Adrenal gland (tissue), 5 donors: ENCODE measurements at regions not wholly inside any gene's neighbourhood (a gene's known extent, or its start where the extent isn't known, plus 50 kb on each side); places are given as distances from the start of the nearest gene placed in this dataset.

Experiments used
- POLR2A ChIP-seq, 2 donors: fragments of 450-650 bp; IDR thresholded peaks; one replicate each; pipeline ENCODE4 v1.6.1; 2017; ENCODE audit warnings: antibody characterized with exemption in 2 of 2, mild to moderate bottlenecking in 2 of 2, moderate library complexity in 1 of 2
- TF ChIP-seq, protein P1 (sequence below), 6 experiments: fragments of 450-650 bp in 4 of 6; fragments of 200-600 bp in 2 of 6; sonication (generic) in 1 of 6; IDR thresholded peaks; 1 replicate in 5 of 6; 2 replicates in 1 of 6; pipeline versions ENCODE4 v1.5.1 to v1.8.0; 2016 to 2021; ENCODE audit warnings: antibody characterized with exemption in 6 of 6, mild to moderate bottlenecking in 2 of 6, moderate library complexity in 1 of 6
- donor health status: DM: no; HTN: no; CAD: no.

DNA sequence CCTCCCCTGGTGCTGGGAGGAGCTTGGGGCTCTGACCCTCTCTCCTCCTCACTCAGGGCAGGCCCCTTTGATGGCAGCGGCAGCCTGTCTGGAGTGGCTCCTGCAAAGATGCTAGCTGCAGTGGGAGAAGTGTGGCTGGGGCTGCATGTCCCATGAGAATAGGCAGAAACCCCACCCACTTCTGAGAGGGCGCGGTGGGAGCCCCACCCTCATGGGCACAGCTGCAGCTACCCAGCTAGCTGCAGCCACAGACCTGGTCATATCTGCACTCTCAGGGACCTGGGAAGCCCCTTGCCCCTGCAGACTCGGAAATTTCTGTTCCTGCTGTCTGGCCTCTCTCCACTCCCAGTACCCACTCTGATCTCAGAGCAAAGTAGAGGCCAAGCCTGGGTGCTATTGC lies 72.2 kb upstream of the BRD7 start:
- TF ChIP-seq, protein P1, sequence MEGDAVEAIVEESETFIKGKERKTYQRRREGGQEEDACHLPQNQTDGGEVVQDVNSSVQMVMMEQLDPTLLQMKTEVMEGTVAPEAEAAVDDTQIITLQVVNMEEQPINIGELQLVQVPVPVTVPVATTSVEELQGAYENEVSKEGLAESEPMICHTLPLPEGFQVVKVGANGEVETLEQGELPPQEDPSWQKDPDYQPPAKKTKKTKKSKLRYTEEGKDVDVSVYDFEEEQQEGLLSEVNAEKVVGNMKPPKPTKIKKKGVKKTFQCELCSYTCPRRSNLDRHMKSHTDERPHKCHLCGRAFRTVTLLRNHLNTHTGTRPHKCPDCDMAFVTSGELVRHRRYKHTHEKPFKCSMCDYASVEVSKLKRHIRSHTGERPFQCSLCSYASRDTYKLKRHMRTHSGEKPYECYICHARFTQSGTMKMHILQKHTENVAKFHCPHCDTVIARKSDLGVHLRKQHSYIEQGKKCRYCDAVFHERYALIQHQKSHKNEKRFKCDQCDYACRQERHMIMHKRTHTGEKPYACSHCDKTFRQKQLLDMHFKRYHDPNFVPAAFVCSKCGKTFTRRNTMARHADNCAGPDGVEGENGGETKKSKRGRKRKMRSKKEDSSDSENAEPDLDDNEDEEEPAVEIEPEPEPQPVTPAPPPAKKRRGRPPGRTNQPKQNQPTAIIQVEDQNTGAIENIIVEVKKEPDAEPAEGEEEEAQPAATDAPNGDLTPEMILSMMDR (IDR thresholded peaks at IDR 0.05), result no peak
- TF ChIP-seq POLR2A (IDR thresholded peaks at IDR 0.05), result no peak
